Caco-2 (cell line): ENCODE measurements at regions not wholly inside any gene's neighbourhood (a gene's known extent, or its start where the extent isn't known, plus 50 kb on each side); places are given as distances from the start of the nearest gene placed in this dataset.

Source experiments
- BruUV-seq: library from RNA; stranded (reverse); fragments of 400-500 nt; replicated peaks from 2 replicates; lab custom pipeline; 2021; lab: Mats Ljungman, UMichigan
- CTCF ChIA-PET: fragments of 300-600 bp; sonication (Branson Sonifier 250); formaldehyde crosslinking; loops from one replicate; lab custom pipeline; 2022; ENCODE audit warnings: antibody characterized with exemption; lab: Charles Lee
- POLR2A ChIA-PET: fragments of 300-600 bp; sonication (Branson Sonifier 250); formaldehyde crosslinking; loops from one replicate; lab custom pipeline; 2022; ENCODE audit warnings: antibody characterized with exemption; lab: Charles Lee
- DNase-seq, 2 experiments: peaks; one replicate each; pipeline versions ENCODE4 v3.0.0 to v3.0.0-alpha.2; 2020 to 2022
- H3K27me3 ChIP-seq: replicated peaks from 2 replicates; pipeline ENCODE4 v1.6.0; 2011; ENCODE audit warnings: low read length; ENCODE audit not compliant: control insufficient read depth, insufficient read depth
- H3K36me3 ChIP-seq: 2 replicates; pipeline ENCODE4 v1.5.1; 2011; ENCODE audit warnings: low read length; ENCODE audit not compliant: control insufficient read depth, insufficient read depth
- H3K4me1 ChIP-seq: fragments of 250-450 bp; sonication (Bioruptor Pico); 2 replicates; pipeline ENCODE4 v1.5.1; 2020; ENCODE audit warnings: mild to moderate bottlenecking
- H3K4me3 ChIP-seq: 2 replicates; pipeline ENCODE4 v1.5.1; 2011; ENCODE audit warnings: low read depth, mild to moderate bottlenecking, control low read depth, low read length
- H3K9me3 ChIP-seq: fragments of 250-450 bp; sonication (Bioruptor Pico); 2 replicates; pipeline ENCODE4 v1.5.1; 2020; ENCODE audit warnings: mild to moderate bottlenecking, moderate library complexity
- H3K27ac Mint-ChIP-seq: one replicate; pipeline ENCODE4 v1.8.0; 2022; ENCODE audit warnings: mixed read lengths; ENCODE audit not compliant: unreplicated experiment
- H3K27me3 Mint-ChIP-seq: one replicate; pipeline ENCODE4 v1.8.0; 2022; ENCODE audit warnings: mixed read lengths; ENCODE audit not compliant: insufficient read depth, unreplicated experiment
- H3K36me3 Mint-ChIP-seq: one replicate; pipeline ENCODE4 v1.8.0; 2022; ENCODE audit warnings: mild to moderate bottlenecking, mixed read lengths; ENCODE audit not compliant: insufficient read depth, unreplicated experiment
- H3K4me1 Mint-ChIP-seq: one replicate; pipeline ENCODE4 v1.8.0; 2022; ENCODE audit warnings: low read depth, mixed read lengths; ENCODE audit not compliant: unreplicated experiment
- H3K4me3 Mint-ChIP-seq: one replicate; pipeline ENCODE4 v1.8.0; 2022; ENCODE audit warnings: mild to moderate bottlenecking, moderate library complexity, mixed read lengths; ENCODE audit not compliant: unreplicated experiment
- H3K9me3 Mint-ChIP-seq: one replicate; pipeline ENCODE4 v1.8.0; 2022; ENCODE audit warnings: mixed read lengths; ENCODE audit not compliant: unreplicated experiment
- CTCF ChIP-seq, 2 experiments: fragments of 200-600 bp in 1 of 2; IDR thresholded peaks; 1 replicate in 1 of 2; 2 replicates in 1 of 2; pipeline versions ENCODE4 v1.5.1 to v1.8.0; 2011 to 2022; ENCODE audit warnings: antibody characterized with exemption in 1 of 2, control low read depth in 1 of 2, inconsistent platforms in 1 of 2, low read depth in 1 of 2, low read length in 1 of 2, mild to moderate bottlenecking in 1 of 2, moderate library complexity in 1 of 2; ENCODE audit not compliant: insufficient read depth in 1 of 2, severe bottlenecking in 1 of 2, unreplicated experiment in 1 of 2
- intact Hi-C: fragments of 100-400 bp; cut with micrococcal nuclease; formaldehyde crosslinking; loops from one replicate; pipeline ENCODE4 v1.10.0; 2022; ENCODE audit not compliant: unreplicated experiment

- Histone ChIP-seq H3K4me1 (no peaks in the 10 kb centered on the region), H3K9me3 (no peaks in the 10 kb centered on the region), H3K36me3 (no peaks in the 10 kb centered on the region), H3K4me3 (no peak overlapping the region), H3K27me3 (no peaks in the 10 kb centered on the region)
- intact Hi-C loops = no loop called here
- Mint-ChIP-seq H3K27me3 (no peaks in the 10 kb centered on the region), H3K27ac (no peak overlapping the region), H3K4me3 (no peak overlapping the region), H3K9me3 (no peaks in the 10 kb centered on the region), H3K36me3 (no peaks in the 10 kb centered on the region), H3K4me1 (no peaks in the 10 kb centered on the region)
- ChIA-PET POLR2A (no interaction called here), CTCF (no interaction called here)
- BruUV-seq = no TSS peak
- TF ChIP-seq CTCF (IDR thresholded peaks at IDR 0.05; ENCODE audit: insufficient read depth in 1 of 2, low read depth in 1 of 2, low read length in 1 of 2, severe bottlenecking in 1 of 2, unreplicated experiment in 1 of 2) = no peak
- DNase-seq = no peak
Measured at GRCh38 chr18:64919971-64920570, 771.2 kb upstream of the LINC00305 start.

- Histone ChIP-seq H3K27me3 (no peaks in the 10 kb centered on the region), H3K9me3 (no peaks in the 10 kb centered on the region), H3K36me3 (no peaks in the 10 kb centered on the region), H3K4me1 (no peaks in the 10 kb centered on the region), H3K4me3 (no peak overlapping the region)
- no peak for TF ChIP-seq CTCF (IDR thresholded peaks at IDR 0.05; ENCODE audit: insufficient read depth in 1 of 2, low read depth in 1 of 2, low read length in 1 of 2, severe bottlenecking in 1 of 2, unreplicated experiment in 1 of 2)
- H3K36me3 Mint-ChIP-seq = no peaks in the 10 kb centered on the region
- H3K4me3 Mint-ChIP-seq = no peak overlapping the region
- ChIA-PET POLR2A (no interaction called here), CTCF (no interaction called here)
- no peaks in the 10 kb centered on the region for H3K27me3 Mint-ChIP-seq
- H3K9me3 Mint-ChIP-seq = no peaks in the 10 kb centered on the region
- intact Hi-C loops = no loop called here
- H3K4me1 Mint-ChIP-seq = no peaks in the 10 kb centered on the region
- no peak overlapping the region for H3K27ac Mint-ChIP-seq
- DNase-seq = no peak
- BruUV-seq = no TSS peak
Measured at GRCh38 chr18:64918851-64919250, 770.0 kb upstream of the LINC00305 start.

GRCh38 chr18:64893349-64893748, 744.5 kb upstream of the LINC00305 start:
- no peaks in the 10 kb centered on the region for H3K36me3 ChIP-seq
- TF ChIP-seq CTCF (IDR thresholded peaks at IDR 0.05; ENCODE audit: insufficient read depth in 1 of 2, low read depth in 1 of 2, low read length in 1 of 2, severe bottlenecking in 1 of 2, unreplicated experiment in 1 of 2) = no peak
- H3K4me3 ChIP-seq = no peak overlapping the region
- no peak overlapping the region for H3K4me3 Mint-ChIP-seq
- H3K27ac Mint-ChIP-seq = no peak overlapping the region
- ChIA-PET POLR2A (no interaction called here), CTCF (no interaction called here)
- H3K36me3 Mint-ChIP-seq = no peaks in the 10 kb centered on the region
- no peaks in the 10 kb centered on the region for H3K4me1 Mint-ChIP-seq
- no peaks in the 10 kb centered on the region for H3K9me3 ChIP-seq
- no peaks in the 10 kb centered on the region for H3K4me1 ChIP-seq
- H3K27me3 Mint-ChIP-seq = no peaks in the 10 kb centered on the region
- no peaks in the 10 kb centered on the region for H3K27me3 ChIP-seq
- DNase-seq = no peak
- BruUV-seq = no TSS peak
- intact Hi-C loops = no loop called here
- no peaks in the 10 kb centered on the region for H3K9me3 Mint-ChIP-seq
